IMR-90 (cell line): ENCODE measurements at regions not wholly inside any gene's neighbourhood (a gene's known extent, or its start where the extent isn't known, plus 50 kb on each side); places are given as distances from the start of the nearest gene placed in this dataset.

Experiments
- CHD1 ChIP-seq: IDR thresholded peaks from 2 replicates; pipeline ENCODE4 v1.6.1; 2012; ENCODE audit warnings: low read depth, low read length, improper control_type of control experiment
- TF ChIP-seq, protein P1 (sequence below): conservative IDR thresholded peaks from 2 replicates; pipeline ENCODE4 v1.5.1; 2012; ENCODE audit warnings: mild to moderate bottlenecking, low read depth, low read length, improper control_type of control experiment

- no peak for TF ChIP-seq CHD1
- TF ChIP-seq, protein P1, sequence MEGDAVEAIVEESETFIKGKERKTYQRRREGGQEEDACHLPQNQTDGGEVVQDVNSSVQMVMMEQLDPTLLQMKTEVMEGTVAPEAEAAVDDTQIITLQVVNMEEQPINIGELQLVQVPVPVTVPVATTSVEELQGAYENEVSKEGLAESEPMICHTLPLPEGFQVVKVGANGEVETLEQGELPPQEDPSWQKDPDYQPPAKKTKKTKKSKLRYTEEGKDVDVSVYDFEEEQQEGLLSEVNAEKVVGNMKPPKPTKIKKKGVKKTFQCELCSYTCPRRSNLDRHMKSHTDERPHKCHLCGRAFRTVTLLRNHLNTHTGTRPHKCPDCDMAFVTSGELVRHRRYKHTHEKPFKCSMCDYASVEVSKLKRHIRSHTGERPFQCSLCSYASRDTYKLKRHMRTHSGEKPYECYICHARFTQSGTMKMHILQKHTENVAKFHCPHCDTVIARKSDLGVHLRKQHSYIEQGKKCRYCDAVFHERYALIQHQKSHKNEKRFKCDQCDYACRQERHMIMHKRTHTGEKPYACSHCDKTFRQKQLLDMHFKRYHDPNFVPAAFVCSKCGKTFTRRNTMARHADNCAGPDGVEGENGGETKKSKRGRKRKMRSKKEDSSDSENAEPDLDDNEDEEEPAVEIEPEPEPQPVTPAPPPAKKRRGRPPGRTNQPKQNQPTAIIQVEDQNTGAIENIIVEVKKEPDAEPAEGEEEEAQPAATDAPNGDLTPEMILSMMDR, result no peak
Observed at GRCh38 chr2:103423100-103423499, 661.3 kb downstream of the TMEM182 start.
